Liver (tissue), 3 donors: ENCODE measurements at regions not wholly inside any gene's neighbourhood (a gene's known extent, or its start where the extent isn't known, plus 50 kb on each side); places are given as distances from the start of the nearest gene placed in this dataset.

Experiments used
- GABPA ChIP-seq, 2 donors: IDR thresholded peaks in 1 of 2; conservative IDR thresholded peaks in 1 of 2; 2 replicates each; pipeline ENCODE4 v1.6.1; 2016; ENCODE audit warnings: antibody characterized with exemption in 2 of 2, mild to moderate bottlenecking in 1 of 2, moderate library complexity in 1 of 2
- HNF4G ChIP-seq: IDR thresholded peaks from 2 replicates; pipeline ENCODE4 v1.6.1; 2016; ENCODE audit warnings: antibody characterized with exemption
- RAD21 ChIP-seq, 2 donors: IDR thresholded peaks; 2 replicates each; pipeline ENCODE4 v1.6.1; 2016; ENCODE audit warnings: antibody characterized with exemption in 2 of 2, mild to moderate bottlenecking in 2 of 2
- SP1 ChIP-seq: IDR thresholded peaks from 2 replicates; pipeline ENCODE4 v1.6.1; 2018; ENCODE audit warnings: antibody characterized with exemption, mild to moderate bottlenecking
- TAF1 ChIP-seq: conservative IDR thresholded peaks from 2 replicates; pipeline ENCODE4 v1.6.1; 2016; ENCODE audit warnings: antibody characterized with exemption, mild to moderate bottlenecking
- TF ChIP-seq, protein P1 (sequence below): fragments of 150-350 bp; IDR thresholded peaks from 2 replicates; pipeline ENCODE4 v1.5.1; 2017; ENCODE audit warnings: improper control_type of control experiment, low read depth, low read length; ENCODE audit not compliant: missing input control
- TF ChIP-seq, protein P2 (sequence below): IDR thresholded peaks from 2 replicates; pipeline ENCODE4 v1.6.1; 2016; ENCODE audit warnings: antibody characterized with exemption, mild to moderate bottlenecking
- donor health status: healthy.
- donor health status: healthy.

DNA sequence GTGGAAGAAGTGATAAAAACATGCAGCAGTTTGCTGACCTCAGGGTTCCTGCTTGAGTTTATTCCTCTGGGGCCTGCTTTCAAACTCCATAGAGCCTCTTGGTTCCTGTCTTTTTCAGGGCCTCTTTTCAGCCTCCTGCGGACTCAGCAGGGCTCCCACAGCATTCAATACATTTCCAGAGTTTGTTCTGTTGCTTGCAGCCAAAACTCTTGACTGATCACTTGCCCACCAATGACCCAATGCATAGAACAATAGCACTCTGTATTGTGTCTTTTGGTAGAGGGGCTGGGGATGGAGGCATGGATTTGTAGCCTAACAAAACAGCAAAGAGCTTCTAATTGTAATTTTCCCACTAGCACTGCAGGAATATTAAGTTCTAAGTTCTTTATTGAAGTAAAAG is 50.8 kb upstream of the CREB5 start:
- TF ChIP-seq TAF1 (no peak), SP1 (no peak), GABPA (IDR thresholded peaks at IDR 0.05 in 1 of 2, conservative IDR thresholded peaks at IDR 0.05 in 1 of 2) (no peak), HNF4G (no peak), RAD21 (IDR thresholded peaks at IDR 0.05) (no peak)
- TF ChIP-seq, protein P1, sequence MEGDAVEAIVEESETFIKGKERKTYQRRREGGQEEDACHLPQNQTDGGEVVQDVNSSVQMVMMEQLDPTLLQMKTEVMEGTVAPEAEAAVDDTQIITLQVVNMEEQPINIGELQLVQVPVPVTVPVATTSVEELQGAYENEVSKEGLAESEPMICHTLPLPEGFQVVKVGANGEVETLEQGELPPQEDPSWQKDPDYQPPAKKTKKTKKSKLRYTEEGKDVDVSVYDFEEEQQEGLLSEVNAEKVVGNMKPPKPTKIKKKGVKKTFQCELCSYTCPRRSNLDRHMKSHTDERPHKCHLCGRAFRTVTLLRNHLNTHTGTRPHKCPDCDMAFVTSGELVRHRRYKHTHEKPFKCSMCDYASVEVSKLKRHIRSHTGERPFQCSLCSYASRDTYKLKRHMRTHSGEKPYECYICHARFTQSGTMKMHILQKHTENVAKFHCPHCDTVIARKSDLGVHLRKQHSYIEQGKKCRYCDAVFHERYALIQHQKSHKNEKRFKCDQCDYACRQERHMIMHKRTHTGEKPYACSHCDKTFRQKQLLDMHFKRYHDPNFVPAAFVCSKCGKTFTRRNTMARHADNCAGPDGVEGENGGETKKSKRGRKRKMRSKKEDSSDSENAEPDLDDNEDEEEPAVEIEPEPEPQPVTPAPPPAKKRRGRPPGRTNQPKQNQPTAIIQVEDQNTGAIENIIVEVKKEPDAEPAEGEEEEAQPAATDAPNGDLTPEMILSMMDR = no peak
- TF ChIP-seq, protein P2, sequence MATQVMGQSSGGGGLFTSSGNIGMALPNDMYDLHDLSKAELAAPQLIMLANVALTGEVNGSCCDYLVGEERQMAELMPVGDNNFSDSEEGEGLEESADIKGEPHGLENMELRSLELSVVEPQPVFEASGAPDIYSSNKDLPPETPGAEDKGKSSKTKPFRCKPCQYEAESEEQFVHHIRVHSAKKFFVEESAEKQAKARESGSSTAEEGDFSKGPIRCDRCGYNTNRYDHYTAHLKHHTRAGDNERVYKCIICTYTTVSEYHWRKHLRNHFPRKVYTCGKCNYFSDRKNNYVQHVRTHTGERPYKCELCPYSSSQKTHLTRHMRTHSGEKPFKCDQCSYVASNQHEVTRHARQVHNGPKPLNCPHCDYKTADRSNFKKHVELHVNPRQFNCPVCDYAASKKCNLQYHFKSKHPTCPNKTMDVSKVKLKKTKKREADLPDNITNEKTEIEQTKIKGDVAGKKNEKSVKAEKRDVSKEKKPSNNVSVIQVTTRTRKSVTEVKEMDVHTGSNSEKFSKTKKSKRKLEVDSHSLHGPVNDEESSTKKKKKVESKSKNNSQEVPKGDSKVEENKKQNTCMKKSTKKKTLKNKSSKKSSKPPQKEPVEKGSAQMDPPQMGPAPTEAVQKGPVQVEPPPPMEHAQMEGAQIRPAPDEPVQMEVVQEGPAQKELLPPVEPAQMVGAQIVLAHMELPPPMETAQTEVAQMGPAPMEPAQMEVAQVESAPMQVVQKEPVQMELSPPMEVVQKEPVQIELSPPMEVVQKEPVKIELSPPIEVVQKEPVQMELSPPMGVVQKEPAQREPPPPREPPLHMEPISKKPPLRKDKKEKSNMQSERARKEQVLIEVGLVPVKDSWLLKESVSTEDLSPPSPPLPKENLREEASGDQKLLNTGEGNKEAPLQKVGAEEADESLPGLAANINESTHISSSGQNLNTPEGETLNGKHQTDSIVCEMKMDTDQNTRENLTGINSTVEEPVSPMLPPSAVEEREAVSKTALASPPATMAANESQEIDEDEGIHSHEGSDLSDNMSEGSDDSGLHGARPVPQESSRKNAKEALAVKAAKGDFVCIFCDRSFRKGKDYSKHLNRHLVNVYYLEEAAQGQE = no peak
